Activated CD4-positive, CD25-positive, alpha-beta regulatory T cell treated with anti-CD3 and anti-CD28 coated beads, Interleukin-2, amount 50 U/mL, for 16 hours (primary cell): ENCODE measurements at regions not wholly inside any gene's neighbourhood (a gene's known extent, or its start where the extent isn't known, plus 50 kb on each side); places are given as distances from the start of the nearest gene placed in this dataset.
"Not testable (repeated sequence)": the region's sequence is repeated elsewhere in the genome, so short reads cannot be mapped to it uniquely, and the experiment has no call there.

Source experiments
- DNase-seq: peaks from one replicate; pipeline ENCODE4 v3.0.0-alpha.2; 2020; ENCODE audit warnings: low read depth, low spot score

DNA sequence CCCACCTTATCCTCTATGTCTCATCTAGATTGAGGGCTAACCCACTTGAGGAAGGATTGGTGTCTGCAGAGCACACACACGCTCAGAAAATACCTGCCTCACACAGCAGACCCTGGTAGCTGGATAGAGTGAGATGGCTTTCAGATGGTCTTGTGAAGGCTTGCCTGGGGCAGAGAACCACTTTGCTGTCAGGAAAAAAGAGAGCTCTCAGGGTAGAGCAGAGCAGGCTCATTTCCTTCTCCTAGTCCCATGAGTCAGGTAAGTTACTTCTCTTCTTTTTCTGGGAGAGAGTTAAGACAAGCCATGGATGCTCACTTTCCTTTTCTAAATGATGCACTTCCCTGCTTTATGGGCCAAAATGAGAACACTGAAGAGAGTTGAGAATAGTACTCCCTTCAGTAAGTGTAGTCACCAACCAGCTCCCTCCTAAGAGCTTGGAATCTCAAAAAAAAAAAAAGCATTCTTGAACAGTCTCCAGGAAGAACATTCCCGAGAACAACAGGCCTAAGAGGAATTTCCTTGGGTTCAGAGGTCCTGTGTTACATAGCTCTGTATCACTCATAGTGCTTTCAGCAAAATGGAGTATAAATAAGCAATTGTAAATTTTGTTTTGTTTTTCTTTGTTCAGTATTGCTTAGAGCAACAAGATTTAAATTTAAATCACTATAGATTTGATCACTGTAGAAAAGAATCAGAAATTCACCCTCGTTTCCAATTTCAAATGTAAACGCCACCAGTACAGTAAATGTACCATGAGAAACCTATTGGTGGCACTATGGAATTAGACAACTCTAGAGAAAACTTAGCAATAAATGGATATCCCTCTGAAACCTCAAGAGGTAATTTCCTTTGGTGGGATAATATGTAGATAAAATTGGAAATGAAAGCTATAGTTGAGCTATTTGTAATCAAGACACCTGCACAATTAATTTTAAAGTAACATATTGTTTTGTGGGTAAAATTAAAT lies 530.3 kb downstream of the RFPL4B start:
- DNase-seq: no peak

DNA sequence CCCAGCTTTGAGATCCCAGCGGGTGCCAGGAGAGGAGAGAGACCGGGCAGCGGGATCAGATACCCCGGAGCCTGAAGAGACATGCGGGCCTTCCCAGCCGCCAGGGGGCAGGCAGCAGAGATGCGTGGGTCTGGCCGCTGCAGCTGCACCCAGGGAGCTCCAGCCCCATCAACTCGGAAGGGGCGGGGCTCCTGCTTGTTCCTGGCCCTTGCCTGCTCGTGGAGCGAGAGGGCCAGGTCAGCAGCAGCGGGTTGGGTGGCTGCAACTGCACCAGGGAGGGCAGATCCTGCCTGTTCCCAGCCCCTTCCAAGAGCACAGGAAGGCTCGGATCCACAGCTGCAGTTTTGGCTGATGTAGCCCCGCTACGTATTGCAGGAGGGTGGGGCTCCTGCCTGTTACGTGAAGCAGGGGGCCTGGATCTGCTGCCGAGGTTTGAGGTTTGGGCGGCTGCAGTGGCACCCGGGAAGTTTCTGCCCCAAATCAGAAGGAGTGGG lies 532.8 kb downstream of the RFPL4B start:
- no peak for DNase-seq

DNA sequence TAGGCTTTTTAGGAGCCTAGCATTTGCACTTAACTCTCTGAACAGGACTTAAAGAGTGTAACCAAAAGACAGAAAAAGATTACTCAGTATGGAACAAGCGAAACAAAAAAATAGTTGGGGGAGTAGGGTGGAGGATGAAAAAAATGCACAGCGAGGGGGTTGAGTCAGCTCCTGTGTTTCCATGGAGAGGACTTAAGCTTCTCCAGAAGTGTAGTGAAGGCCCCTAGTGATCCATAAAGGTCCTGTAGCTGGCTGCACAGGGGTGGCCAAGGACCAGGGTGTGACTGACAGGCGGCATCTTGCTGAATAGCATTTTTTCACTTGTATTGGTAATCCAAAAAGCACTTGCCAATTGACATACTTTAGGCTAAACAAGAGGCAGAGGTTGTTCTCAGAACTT lies 533.9 kb downstream of the RFPL4B start:
- no peak for DNase-seq

DNA sequence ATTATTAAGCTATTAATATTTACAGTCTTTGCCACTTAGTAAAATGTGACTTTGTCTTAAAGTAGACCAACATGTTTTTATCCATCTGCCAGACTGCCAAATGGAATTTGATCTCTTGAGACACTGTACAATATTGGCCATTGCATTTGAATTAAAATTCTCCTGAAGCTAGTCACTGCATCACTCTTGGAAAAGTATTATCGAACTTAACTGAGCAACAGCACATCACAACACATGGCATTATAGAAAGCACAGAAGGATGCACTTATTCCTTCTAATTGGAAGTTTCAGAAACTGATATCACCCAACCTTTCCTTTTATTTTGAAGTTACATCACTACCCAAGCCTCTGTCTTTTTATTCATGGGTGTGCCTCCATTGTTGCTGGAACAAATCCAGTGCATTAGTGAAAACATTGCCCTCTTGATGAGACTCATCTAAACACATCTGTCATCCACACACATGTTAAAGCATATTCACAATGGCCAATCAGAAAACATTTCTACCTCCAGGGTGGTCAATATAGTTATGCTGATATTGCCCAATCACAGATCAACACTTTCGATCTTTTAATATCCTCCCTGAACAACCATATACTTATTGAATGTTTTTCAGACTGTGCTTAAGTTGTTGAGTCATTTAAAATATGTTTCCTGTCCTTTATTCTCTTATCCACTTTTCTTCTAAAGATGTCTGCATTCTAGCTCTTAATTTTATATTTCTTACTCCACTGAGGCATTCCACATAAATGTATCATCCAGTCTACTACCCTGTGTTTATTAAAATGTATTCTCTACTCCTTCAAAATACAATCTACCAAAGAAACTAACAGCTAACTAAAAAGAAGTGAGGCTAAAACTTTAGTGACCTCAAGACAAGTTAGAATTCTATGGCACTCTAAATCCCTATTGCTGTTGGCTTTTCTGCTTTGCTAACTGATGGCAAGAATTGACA lies 535.0 kb downstream of the RFPL4B start:
- DNase-seq: no peak

DNA sequence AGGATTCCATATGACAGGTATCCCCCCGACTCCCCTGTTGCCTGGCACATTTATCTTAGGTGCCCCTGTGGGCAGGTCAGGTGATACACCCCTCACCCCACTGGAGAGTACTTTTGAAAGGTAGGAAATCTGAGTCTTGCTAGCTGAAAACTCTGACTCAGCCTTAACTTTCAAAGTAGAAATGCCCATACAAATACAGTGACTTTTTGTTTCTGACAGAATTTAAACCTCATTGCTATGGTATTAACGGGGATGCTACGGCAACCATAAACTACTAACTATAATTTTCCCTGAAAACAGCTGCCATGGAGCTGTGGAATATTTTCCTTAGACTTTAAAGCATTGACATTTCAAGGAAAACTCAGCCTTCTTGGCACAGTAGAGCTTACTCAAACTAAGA lies 536.0 kb downstream of the RFPL4B start:
- DNase-seq: no peak

DNA sequence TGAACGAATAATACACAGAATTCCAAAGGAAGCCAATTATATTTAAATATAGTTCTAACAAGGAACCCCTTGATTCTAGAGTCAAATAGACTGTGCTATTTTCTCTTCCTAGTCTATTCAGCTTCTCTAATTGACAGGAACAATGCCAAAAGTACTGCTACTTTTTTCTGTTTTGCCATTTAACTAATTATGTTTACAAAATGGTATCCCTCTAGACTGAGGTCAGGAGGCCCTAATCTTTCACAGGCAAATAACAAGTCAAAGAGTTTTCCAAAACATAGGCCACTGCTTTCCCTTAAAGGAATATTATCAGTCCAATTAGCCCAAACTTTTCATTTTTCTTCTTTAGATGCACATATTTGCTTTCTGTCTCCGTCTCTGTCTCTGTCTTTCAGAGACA lies 539.3 kb downstream of the RFPL4B start:
- DNase-seq: no peak

DNA sequence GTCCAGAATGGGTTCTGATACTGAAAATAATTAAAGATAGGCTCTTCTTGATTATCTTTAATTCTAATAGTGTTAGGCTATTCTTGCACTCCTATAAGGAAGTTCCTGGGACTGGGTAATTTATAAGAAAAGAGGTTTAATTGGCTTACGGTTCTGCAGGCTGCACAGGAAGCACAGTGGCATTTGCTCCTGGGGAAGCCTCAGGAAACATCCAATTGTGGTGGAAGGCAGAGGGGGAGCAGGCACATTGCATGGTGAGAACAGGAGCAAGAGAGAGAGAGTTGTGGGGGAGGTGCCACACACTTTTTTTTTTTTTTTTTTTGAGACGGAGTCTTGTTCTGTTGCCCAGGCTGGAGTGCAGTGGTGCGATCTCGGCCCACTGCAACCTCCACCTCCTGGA lies 540.3 kb downstream of the RFPL4B start:
- DNase-seq: not testable (repeated sequence)

DNA sequence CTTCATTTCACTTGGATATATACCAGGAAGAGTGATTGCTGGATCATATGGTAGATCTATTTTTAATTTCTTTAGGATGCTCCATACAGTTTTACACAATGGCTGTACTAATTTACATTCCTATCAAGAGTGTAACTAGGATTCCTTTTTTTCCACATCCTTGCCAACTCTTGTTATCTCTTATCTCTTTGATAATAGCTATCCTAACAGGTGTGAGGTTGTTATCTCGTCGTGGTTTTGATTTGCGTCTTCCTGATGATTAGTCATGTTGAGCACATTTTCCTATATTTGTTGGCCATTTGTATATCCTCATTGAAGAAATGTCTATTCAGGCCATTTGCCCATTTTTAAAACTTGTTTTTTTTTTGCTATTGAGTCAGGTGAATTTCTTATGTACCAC lies 552.4 kb downstream of the RFPL4B start:
- no peak for DNase-seq

DNA sequence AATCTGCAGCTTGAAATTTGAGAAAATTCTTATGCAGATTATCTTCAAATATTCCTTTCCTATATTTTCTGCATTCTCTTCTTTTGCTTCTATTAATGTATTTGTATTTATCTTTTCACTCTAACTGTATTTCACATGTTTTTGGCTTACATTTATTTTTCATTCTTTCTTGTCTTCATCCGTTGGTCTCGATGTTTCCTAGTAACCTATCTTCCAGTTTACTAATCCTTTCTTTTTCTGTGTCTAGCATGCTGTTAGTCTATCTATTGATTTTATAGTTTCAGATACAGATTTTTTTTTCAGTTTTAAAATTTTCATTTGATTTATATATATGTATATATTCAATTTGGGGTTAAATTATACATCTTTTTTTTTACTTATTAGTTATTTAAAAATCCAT lies 556.2 kb downstream of the RFPL4B start:
- no peak for DNase-seq

DNA sequence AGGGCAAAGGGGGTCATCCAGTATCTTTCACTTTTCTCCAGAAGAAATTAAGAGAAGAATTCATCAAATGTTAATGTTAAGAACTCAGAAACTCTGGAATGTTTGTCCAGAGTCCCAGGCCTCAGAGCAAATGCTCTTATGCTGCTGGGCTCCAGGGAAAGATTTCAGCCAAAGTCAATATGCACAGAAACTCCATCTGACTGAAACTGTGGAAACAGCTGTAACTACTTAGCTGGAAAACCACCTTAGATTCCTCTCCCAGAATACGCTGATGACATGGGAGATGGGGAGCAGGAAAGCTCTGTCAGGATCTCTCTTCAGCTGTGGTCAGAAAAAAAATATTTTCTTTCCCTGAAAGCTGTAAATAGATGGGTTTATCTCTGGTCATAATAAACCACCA lies 559.6 kb downstream of the RFPL4B start:
- DNase-seq: no peak

DNA sequence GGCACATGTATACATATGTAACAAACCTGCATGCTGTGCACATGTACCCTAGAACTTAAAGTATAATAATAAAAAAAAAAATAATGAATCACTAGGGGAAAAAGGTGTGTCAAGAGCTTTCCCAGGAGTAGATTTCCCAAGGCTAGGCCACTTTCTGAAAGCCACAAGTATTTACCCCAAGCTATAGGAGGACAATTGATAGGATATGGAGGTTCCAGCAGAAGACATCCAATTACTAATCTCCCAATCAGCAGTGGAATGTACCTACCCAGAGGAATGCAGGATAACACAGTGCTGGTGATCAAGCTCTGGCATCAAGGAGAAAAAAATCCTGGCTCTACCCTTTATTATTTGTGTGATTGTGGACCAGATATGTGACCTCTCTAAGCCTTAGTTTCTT lies 562.7 kb downstream of the RFPL4B start:
- no peak for DNase-seq

DNA sequence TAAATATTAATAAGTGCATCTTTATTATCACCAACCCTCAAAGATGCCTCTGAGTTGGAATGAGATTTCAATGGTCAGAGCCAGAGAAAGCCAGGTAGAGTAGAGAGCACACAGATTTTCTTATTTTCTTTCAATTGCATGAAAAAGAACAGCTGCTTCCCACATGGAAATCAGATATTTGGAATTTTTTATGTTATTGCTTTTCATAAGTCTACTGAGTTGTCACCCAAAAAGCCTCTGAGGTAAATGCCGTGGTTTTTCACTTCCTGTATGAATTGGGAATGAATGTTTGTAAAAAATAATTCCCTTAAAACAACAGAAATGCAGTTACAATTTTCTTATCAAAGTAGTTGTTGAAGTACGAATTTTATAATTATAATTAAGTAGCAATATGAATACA lies 563.1 kb downstream of the RFPL4B start:
- no peak for DNase-seq

DNA sequence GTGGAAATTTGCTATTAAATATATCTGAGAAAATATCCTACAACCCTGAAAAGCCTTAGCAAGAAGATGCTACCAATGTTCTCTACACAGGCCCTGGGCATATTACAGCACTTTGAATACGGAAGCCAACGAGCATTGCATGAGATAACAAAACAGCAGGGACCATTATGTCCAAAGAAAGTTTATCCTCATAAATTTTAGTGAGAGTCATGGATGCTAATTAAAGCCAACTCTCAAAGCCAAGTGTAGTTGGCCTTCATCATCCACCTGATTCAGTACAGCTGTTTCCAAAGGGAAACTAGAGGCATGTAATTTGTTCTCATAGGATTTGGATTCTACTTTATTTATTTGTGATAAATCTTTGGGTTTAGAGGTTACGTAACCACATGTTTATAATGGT lies 564.8 kb downstream of the RFPL4B start:
- DNase-seq: no peak

DNA sequence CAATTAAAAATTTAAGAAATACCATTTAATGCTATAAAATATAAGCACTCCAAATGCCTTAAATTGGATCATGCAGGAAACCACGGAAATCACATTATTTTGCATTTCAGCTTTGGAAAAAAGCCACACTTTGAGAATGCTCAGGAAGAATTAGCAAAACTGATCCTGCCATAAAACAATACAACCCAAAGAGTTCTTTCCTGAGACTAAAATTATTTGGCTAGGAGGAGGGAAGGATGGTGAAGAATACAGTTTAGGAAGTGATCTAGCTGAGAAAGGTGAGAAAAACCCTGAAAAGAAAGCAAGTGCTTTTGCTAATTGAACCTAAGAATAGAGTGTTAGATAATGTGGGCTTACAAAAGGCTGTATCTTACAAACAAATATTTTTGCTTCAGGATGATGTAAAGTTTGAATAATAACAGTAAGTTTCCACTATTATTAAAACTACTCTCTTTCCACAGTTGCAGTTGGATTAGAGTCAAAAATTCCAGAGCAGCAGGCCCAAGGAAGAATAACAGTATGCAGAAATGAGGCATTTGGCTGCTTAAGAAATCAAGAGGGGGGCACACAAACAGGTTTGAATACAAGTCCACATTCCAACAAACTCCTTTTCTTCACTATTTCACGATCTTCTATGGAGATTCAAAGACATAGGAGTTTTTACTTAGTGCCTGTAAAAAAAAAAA lies 565.4 kb downstream of the RFPL4B start:
- no peak for DNase-seq

DNA sequence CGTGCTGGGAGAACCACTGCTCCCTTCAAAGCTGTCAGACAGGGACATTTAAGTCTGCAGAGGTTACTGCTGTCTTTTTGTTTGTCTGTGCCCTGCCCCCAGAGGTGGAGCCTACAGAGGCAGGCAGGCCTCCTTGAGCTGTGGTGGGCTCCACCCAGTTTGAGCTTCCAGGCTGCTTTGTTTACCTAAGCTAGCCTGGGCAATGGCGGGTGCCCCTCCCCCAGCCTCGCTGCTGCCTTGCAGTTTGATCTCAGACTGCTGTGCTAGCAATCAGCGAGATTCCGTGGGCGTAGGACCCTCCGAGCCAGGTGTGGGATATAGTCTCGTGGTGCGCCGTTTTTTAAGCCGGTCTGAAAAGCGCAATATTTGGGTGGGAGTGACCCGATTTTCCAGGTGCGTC lies 572.6 kb downstream of the RFPL4B start:
- not testable (repeated sequence) for DNase-seq

DNA sequence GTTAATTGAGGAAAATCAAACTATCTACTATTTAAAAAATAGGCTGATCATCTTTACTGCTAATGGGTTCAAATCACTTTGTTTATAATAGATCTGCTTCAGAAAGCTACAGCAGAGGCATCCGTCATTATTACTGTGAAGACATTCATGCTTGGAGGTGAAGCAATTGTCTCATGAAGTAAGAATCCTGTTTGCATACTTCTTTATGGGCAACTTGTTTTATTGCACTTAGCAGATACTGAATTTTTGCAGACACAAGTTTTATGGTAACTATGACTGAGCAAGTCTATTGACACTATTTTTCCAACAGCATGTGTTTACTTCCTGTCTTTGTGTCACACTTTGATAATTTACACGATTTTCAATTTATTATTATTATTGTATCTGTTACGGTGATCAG lies 573.9 kb downstream of the RFPL4B start:
- no peak for DNase-seq

DNA sequence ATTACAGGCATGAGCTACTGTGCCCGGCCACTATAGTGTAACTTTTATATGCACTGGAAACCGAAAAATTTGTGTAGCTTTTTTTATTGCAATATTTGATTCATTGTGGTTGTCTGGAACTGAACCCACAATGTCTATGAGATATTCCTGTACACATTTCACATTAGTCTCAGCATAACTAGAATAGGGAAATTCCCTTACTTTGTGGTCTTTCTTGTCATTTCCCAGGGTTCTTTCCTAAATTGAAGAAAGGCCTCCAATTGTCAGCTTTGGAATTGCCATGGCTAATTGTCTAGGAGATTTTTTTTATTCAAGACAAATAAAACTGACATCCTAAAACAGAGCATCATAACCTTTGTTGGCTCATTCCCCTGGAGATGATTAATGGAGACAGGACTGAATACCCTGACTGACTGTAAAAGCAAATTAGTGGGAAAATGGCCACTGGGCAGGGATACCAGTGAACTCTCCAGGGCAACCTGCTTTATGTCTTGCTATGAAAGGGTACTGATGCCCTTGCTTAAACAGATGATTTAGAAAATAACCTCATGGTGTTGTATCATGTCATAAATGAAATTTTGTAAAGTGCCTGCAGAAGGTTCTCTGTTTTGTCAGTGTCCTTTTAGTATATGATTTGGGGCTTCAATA lies 576.9 kb downstream of the RFPL4B start:
- DNase-seq: no peak

DNA sequence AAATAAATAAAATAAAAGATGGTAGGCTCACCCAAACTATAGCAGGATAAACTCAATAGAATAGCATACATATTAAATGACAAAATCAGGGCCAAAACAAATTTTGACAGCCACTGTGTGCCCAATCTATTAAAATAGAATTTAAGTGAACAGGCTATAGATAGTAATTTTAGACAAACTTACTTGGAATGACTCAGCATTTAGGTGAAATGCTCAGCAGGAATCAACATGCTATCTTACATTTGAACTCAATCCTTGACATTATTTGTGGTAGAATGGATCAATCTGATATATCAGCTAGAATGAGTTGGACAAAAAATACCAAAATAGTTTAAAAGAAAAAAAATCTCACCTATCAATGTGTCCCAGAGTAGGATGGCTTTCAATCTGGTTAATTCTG lies 578.6 kb downstream of the RFPL4B start:
- no peak for DNase-seq

DNA sequence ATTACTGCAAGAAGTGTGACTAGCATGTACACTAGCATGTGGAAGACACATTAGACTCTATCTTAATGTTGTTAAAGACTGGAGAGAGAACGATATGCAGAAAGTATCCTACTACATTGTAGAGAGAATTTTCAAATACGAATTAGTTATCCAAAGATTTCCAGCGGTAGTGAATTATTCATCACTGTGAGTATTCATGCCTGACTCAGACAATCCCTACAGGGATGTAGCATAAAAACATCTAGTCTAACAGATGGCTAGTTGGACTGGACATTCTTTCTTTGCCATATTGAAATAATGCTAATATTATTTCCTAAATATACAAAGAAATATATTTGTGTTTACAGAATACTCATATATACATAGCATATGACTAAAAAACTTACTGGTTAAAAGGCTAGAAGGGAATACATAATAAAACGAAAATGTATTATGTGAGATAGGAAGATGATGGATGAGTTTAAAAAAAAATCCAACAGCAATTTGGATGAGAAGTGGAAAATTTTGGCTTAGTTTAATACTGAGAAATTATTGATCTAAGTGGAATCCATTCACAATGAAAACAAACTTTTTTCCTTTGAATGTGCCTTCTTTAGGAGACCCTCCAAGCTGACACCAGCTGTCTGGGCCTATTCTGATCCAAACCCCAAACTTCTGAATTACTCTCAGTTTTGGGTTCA lies 580.7 kb downstream of the RFPL4B start:
- DNase-seq: no peak

DNA sequence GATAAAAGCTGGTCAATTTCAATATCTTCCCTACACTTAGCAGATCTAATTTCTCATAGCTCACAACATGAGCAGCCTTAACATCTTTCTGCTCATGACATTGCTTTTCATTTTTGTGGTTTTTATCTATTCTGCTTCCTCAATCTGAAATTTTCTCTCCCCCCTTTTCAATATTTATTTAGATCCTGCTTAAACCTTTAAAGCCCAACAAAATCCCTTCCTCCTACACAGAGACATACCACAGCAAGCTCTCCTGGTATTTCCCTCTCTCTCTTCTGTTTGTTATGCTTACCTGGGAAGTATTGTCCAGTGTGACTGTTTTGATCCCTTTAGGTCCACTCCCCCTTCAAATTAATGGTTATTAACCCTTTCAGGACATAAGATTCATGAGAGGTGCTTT lies 582.5 kb downstream of the RFPL4B start:
- DNase-seq: no peak

DNA sequence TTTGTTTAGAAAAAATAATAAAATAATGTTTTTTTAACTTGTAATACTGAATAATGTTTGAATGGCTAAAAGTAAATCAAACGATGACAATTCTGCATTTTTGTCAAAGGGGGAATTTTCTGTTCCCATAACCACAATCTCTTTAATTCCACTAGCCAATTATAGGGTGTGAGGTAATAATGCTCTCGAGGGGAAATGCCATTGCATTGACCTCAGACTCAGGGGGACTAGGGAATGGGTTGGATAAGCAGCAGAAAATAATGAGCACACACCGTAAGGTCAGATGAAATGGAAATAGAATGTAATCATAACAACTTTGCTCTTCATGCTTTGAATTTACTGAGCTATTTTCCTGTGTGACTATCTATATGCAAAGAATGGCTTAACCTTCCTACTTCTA lies 584.7 kb downstream of the RFPL4B start:
- DNase-seq: no peak
